GM23338 (cell line): ENCODE measurements at regions not wholly inside any gene's neighbourhood (a gene's known extent, or its start where the extent isn't known, plus 50 kb on each side); places are given as distances from the start of the nearest gene placed in this dataset.
A peak's percentile ranks its signal among the peaks of the same experiment; 100 is the strongest.

Experiments
- ATAC-seq: fragments of 200-7000 bp; cut with Tn5 transposase; 3 replicates; pipeline ENCODE4 v1.9.1; 2020
- DNase-seq: peaks from one replicate; pipeline ENCODE4 v3.0.0-alpha.2; 2015; ENCODE audit warnings: low spot score
- H2AFZ ChIP-seq: fragments of 200-600 bp; sonication (generic); 2 replicates; pipeline ENCODE4 v1.8.0; 2016; ENCODE audit warnings: antibody characterized with exemption, mild to moderate bottlenecking, moderate library complexity
- H3F3A ChIP-seq: fragments of 200-600 bp; sonication (generic); replicated peaks from 2 replicates; pipeline ENCODE4 v1.8.0; 2017; ENCODE audit warnings: antibody characterized with exemption, mixed run types, low read depth
- H3K27ac ChIP-seq: fragments of 200-600 bp; sonication (generic); 2 replicates; pipeline ENCODE4 v1.6.1; 2016; ENCODE audit warnings: low read depth
- H3K27me3 ChIP-seq: fragments of 200-600 bp; sonication (generic); 2 replicates; pipeline ENCODE4 v1.8.0; 2016; ENCODE audit warnings: mild to moderate bottlenecking, mixed run types, moderate library complexity; ENCODE audit not compliant: insufficient read depth
- H3K36me3 ChIP-seq: fragments of 200-600 bp; sonication (generic); 2 replicates; pipeline ENCODE4 v1.8.0; 2016; ENCODE audit warnings: mild to moderate bottlenecking; ENCODE audit not compliant: insufficient read depth
- H3K4me1 ChIP-seq: fragments of 200-600 bp; sonication (generic); 2 replicates; pipeline ENCODE4 v1.8.0; 2016; ENCODE audit warnings: mild to moderate bottlenecking, moderate library complexity; ENCODE audit not compliant: insufficient read depth
- H3K4me2 ChIP-seq: fragments of 200-600 bp; sonication (generic); 2 replicates; pipeline ENCODE4 v1.7.1; 2017; ENCODE audit warnings: mixed run types
- H3K4me3 ChIP-seq: fragments of 200-600 bp; sonication (generic); 2 replicates; pipeline ENCODE4 v1.6.1; 2016; ENCODE audit warnings: mixed run types
- H3K79me2 ChIP-seq: fragments of 200-600 bp; sonication (generic); replicated peaks from 2 replicates; pipeline ENCODE4 v1.8.0; 2017; ENCODE audit warnings: mild to moderate bottlenecking; ENCODE audit not compliant: insufficient read depth
- H3K9me2 ChIP-seq: fragments of 200-600 bp; sonication (generic); 2 replicates; pipeline ENCODE4 v1.8.0; 2017; ENCODE audit not compliant: insufficient read depth
- H4K20me1 ChIP-seq: fragments of 200-600 bp; sonication (generic); replicated peaks from 2 replicates; pipeline ENCODE4 v1.8.0; 2017; ENCODE audit warnings: mild to moderate bottlenecking; ENCODE audit not compliant: insufficient read depth
- H3K27ac Mint-ChIP-seq: 2 replicates; pipeline ENCODE4 v1.8.0; 2020; ENCODE audit warnings: inconsistent platforms, mild to moderate bottlenecking, moderate library complexity, mixed read lengths
- H3K27me3 Mint-ChIP-seq: 3 replicates; pipeline ENCODE4 v1.8.0; 2022; ENCODE audit warnings: low read depth, mild to moderate bottlenecking, moderate library complexity, mixed read lengths, inconsistent platforms; ENCODE audit not compliant: insufficient read depth, poor library complexity
- H3K36me3 Mint-ChIP-seq: 3 replicates; pipeline ENCODE4 v1.8.0; 2021; ENCODE audit warnings: low read depth, mild to moderate bottlenecking, inconsistent platforms, moderate library complexity, mixed read lengths
- H3K4me1 Mint-ChIP-seq: 3 replicates; pipeline ENCODE4 v1.8.0; 2020; ENCODE audit warnings: mild to moderate bottlenecking, inconsistent platforms, mixed read lengths
- H3K4me3 Mint-ChIP-seq: 3 replicates; pipeline ENCODE4 v1.8.0; 2021; ENCODE audit warnings: moderate library complexity, mild to moderate bottlenecking, inconsistent platforms, mixed read lengths
- H3K9me3 Mint-ChIP-seq: 3 replicates; pipeline ENCODE4 v1.8.0; 2020; ENCODE audit warnings: moderate library complexity, mild to moderate bottlenecking, inconsistent platforms, mixed read lengths
- CREB1 ChIP-seq: fragments of 250-450 bp; sonication (Bioruptor Pico); IDR thresholded peaks from 2 replicates; pipeline ENCODE4 v1.5.0; 2020; ENCODE audit warnings: low read depth, mild to moderate bottlenecking, moderate library complexity
- EZH2 ChIP-seq: fragments of 200-600 bp; sonication (generic); IDR thresholded peaks from one replicate; pipeline ENCODE4 v1.8.0; 2017; ENCODE audit warnings: antibody characterized with exemption, mild to moderate bottlenecking, low read depth; ENCODE audit not compliant: unreplicated experiment
- EZH2phosphoT487 ChIP-seq: fragments of 200-600 bp; sonication (generic); IDR thresholded peaks from one replicate; pipeline ENCODE4 v1.8.1; 2018; ENCODE audit warnings: antibody characterized with exemption; ENCODE audit not compliant: unreplicated experiment
- NANOG ChIP-seq: IDR thresholded peaks from 2 replicates; pipeline ENCODE4 v1.6.1; 2016; ENCODE audit warnings: antibody characterized with exemption, borderline replicate concordance
- REST ChIP-seq: IDR thresholded peaks from one replicate; pipeline ENCODE4 v1.6.1; 2018; ENCODE audit warnings: antibody characterized with exemption; ENCODE audit not compliant: unreplicated experiment
- ZNF114 ChIP-seq: fragments of 250-450 bp; sonication (Bioruptor Pico); IDR thresholded peaks from 2 replicates; pipeline ENCODE4 v1.5.0; 2020; ENCODE audit warnings: mild to moderate bottlenecking, moderate library complexity
- TF ChIP-seq, protein P1 (sequence below), 2 experiments: fragments of 200-600 bp in 1 of 2; sonication (generic) in 1 of 2; conservative IDR thresholded peaks; 2 replicates each; pipeline versions ENCODE4 v1.5.1 to v1.6.1; 2016 to 2017; ENCODE audit warnings: antibody characterized with exemption in 2 of 2, low read depth in 2 of 2, mild to moderate bottlenecking in 2 of 2, moderate library complexity in 1 of 2
- TF ChIP-seq, protein P2 (sequence below): IDR thresholded peaks from 2 replicates; pipeline ENCODE4 v1.6.1; 2016; ENCODE audit warnings: antibody characterized with exemption

DNA sequence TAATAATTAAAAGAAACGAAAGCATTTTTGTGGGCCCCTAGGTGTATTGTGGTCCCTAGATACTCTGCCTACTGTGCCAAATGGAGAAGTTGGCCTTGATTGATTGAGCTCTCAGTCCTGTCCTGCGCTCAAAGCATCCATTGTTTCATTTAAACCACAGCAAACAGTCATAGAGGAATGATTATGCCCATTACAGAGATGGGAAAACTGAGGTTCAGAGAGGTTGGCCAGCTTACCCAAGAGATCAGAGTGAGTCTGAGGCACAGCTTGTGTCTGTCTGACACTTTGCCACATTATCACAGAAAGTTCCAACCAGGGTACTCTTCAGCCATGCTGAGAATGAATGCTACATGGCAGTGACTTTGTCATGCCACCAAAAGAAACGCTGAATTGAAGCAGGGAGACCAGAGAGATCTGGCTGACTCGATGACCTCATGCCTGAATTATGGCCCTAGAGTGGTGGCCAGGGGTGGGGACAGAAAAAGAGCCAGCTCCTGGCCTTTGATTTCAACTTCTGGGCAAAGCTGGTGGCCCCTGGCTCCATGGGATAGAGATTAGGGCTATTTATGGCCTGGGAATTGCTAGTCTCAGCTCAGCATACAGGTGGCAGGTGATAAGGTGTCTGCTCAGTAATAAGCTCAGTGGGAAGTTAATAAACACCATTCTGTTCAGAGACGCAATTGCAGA is 180.5 kb downstream of the MIAT start (continued):
- TF ChIP-seq, protein P1, sequence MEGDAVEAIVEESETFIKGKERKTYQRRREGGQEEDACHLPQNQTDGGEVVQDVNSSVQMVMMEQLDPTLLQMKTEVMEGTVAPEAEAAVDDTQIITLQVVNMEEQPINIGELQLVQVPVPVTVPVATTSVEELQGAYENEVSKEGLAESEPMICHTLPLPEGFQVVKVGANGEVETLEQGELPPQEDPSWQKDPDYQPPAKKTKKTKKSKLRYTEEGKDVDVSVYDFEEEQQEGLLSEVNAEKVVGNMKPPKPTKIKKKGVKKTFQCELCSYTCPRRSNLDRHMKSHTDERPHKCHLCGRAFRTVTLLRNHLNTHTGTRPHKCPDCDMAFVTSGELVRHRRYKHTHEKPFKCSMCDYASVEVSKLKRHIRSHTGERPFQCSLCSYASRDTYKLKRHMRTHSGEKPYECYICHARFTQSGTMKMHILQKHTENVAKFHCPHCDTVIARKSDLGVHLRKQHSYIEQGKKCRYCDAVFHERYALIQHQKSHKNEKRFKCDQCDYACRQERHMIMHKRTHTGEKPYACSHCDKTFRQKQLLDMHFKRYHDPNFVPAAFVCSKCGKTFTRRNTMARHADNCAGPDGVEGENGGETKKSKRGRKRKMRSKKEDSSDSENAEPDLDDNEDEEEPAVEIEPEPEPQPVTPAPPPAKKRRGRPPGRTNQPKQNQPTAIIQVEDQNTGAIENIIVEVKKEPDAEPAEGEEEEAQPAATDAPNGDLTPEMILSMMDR (conservative IDR thresholded peaks at IDR 0.05; ENCODE audit: low read depth in 2 of 2) = no peak
- TF ChIP-seq ZNF114 (CRISPR knock-in tag) = no peak
- TF ChIP-seq CREB1 = no peak
- TF ChIP-seq EZH2phosphoT487 = no peak
- TF ChIP-seq, protein P2, sequence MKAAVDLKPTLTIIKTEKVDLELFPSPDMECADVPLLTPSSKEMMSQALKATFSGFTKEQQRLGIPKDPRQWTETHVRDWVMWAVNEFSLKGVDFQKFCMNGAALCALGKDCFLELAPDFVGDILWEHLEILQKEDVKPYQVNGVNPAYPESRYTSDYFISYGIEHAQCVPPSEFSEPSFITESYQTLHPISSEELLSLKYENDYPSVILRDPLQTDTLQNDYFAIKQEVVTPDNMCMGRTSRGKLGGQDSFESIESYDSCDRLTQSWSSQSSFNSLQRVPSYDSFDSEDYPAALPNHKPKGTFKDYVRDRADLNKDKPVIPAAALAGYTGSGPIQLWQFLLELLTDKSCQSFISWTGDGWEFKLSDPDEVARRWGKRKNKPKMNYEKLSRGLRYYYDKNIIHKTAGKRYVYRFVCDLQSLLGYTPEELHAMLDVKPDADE = no peak
- TF ChIP-seq NANOG = no peak
- TF ChIP-seq EZH2 = no peak
- TF ChIP-seq REST = no peak

DNA sequence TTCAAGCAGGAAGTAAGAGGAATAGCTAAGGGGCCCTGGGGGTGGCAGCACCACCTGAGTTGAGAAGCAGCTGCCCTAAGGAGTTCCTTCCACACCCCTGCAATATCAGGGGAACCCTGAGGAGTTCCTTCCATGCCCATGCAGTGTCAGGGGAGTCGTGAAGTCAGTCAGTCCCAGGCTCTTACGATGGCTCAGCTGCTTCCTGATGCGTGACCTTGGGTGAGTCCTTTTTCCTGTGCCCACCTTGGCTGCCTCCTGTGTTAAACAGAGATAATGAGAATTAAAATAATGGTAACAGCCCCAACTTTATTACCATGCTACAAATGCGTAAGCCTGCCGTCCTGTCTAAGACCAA is 181.1 kb downstream of the MIAT start:
- Mint-ChIP-seq H3K27me3 (peaks cover 4% of the 10 kb centered on the region), H3K9me3 (no peaks in the 10 kb centered on the region), H3K27ac (no peak overlapping the region), H3K4me3 (no peak overlapping the region), H3K36me3 (no peaks in the 10 kb centered on the region; the same call in 2 of the 3 replicates), H3K4me1 (peaks cover 9% of the 10 kb centered on the region)
- H3K27me3 ChIP-seq = no peaks in the 10 kb centered on the region
- no peaks in the 10 kb centered on the region for H3K9me2 ChIP-seq
- H3K36me3 ChIP-seq = no peaks in the 10 kb centered on the region
- DNase-seq (no peak), ATAC-seq (no peak)
- peaks cover 6% of the 10 kb centered on the region for H3K4me1 ChIP-seq
- H3F3A ChIP-seq = no peaks in the 10 kb centered on the region
- no peaks in the 10 kb centered on the region for H3K79me2 ChIP-seq
- no peak overlapping the region for H3K4me2 ChIP-seq
- TF ChIP-seq, protein P1 (conservative IDR thresholded peaks at IDR 0.05; ENCODE audit: low read depth in 2 of 2) = 0 out of 4 replicates have a peak, but pooled peaks of 1 of the 2 experiments have one; percentile 5
- TF ChIP-seq NANOG = no peak
- no peak overlapping the region for H2AFZ ChIP-seq
- no peaks in the 10 kb centered on the region for H4K20me1 ChIP-seq
- no peak overlapping the region for H3K4me3 ChIP-seq
- H3K27ac ChIP-seq = no peak overlapping the region
